ENCODE measurements at regions not wholly inside any gene's neighbourhood (a gene's known extent, or its start where the extent isn't known, plus 50 kb on each side); places are given as distances from the start of the nearest gene placed in this dataset.

GRCh38 chr2:10202131-10202665 is 79.7 kb downstream of the RRM2 start:
- DNase-seq, result no peak

GRCh38 chr2:10204326-10205161 is 82.0 kb downstream of the RRM2 start:
- DNase-seq, result peak in 1 of 2 experiments; percentile 14

- DNase-seq, result no peak
These were observed 82.6 kb downstream of the RRM2 start for GRCh38 chr2:10205162-10205475.

- DNase-seq, result no peak
These were observed 86.2 kb downstream of the RRM2 start for GRCh38 chr2:10208736-10209135.

- no peak for DNase-seq
These were observed 86.9 kb downstream of the RRM2 start for GRCh38 chr2:10209406-10209935.

- DNase-seq, result no peak
These were observed 87.8 kb downstream of the RRM2 start for GRCh38 chr2:10210336-10210735.

- DNase-seq, result no peak
These were observed 89.4 kb downstream of the RRM2 start for GRCh38 chr2:10211844-10212422.

- DNase-seq, result no peak
These were observed 89.9 kb upstream of the HPCAL1 start for GRCh38 chr2:10212827-10213226.

GRCh38 chr2:10214179-10214578 is 88.5 kb upstream of the HPCAL1 start:
- DNase-seq, result no peak

- no peak for DNase-seq
These were observed 87.2 kb upstream of the HPCAL1 start for GRCh38 chr2:10215393-10215935.

- DNase-seq, result no peak
These were observed 85.8 kb upstream of the HPCAL1 start for GRCh38 chr2:10216677-10217488.

GRCh38 chr2:10217489-10218435 is 84.9 kb upstream of the HPCAL1 start:
- no peak for DNase-seq

- DNase-seq, result no peak
These were observed 82.4 kb upstream of the HPCAL1 start for GRCh38 chr2:10220045-10220901.

GRCh38 chr2:10220902-10221391 is 81.8 kb upstream of the HPCAL1 start:
- DNase-seq, result no peak

- DNase-seq, result no peak
These were observed 81.3 kb upstream of the HPCAL1 start for GRCh38 chr2:10221443-10221842.

GRCh38 chr2:10221976-10222870 is 80.5 kb upstream of the HPCAL1 start:
- DNase-seq, result no peak

GRCh38 chr2:10223471-10223870 is 79.2 kb upstream of the HPCAL1 start:
- no peak for DNase-seq

GRCh38 chr2:10223932-10224720 is 78.6 kb upstream of the HPCAL1 start:
- no peak for DNase-seq

GRCh38 chr2:10224734-10225133 is 78.0 kb upstream of the HPCAL1 start:
- DNase-seq, result no peak

All from NCI-H524 (cell line).